GM12801 (cell line): ENCODE measurements at regions not wholly inside any gene's neighbourhood (a gene's known extent, or its start where the extent isn't known, plus 50 kb on each side); places are given as distances from the start of the nearest gene placed in this dataset.

Experiments used
- CTCF ChIP-seq: IDR thresholded peaks from one replicate; pipeline ENCODE4 v1.5.1; 2011; ENCODE audit warnings: control low read depth; ENCODE audit not compliant: insufficient read length; ENCODE audit errors: extremely low read depth

GRCh38 chr4:171376724-171377123 is 436.5 kb upstream of the GALNTL6 start:
- TF ChIP-seq CTCF = no peak

- TF ChIP-seq CTCF = no peak
These were observed 459.7 kb upstream of the GALNTL6 start for GRCh38 chr4:171353535-171353934.

- TF ChIP-seq CTCF = no peak
These were observed 465.1 kb upstream of the GALNTL6 start for GRCh38 chr4:171348090-171348489.

GRCh38 chr4:171342646-171343045 is 470.6 kb upstream of the GALNTL6 start:
- no peak for TF ChIP-seq CTCF

GRCh38 chr4:171340258-171340657 is 472.9 kb upstream of the GALNTL6 start:
- no peak for TF ChIP-seq CTCF

GRCh38 chr4:171334549-171334948 is 478.7 kb upstream of the GALNTL6 start:
- TF ChIP-seq CTCF = no peak

GRCh38 chr4:171308661-171309060 is 504.5 kb upstream of the GALNTL6 start:
- no peak for TF ChIP-seq CTCF
